ENCODE measurements at regions not wholly inside any gene's neighbourhood (a gene's known extent, or its start where the extent isn't known, plus 50 kb on each side); places are given as distances from the start of the nearest gene placed in this dataset.

DNA sequence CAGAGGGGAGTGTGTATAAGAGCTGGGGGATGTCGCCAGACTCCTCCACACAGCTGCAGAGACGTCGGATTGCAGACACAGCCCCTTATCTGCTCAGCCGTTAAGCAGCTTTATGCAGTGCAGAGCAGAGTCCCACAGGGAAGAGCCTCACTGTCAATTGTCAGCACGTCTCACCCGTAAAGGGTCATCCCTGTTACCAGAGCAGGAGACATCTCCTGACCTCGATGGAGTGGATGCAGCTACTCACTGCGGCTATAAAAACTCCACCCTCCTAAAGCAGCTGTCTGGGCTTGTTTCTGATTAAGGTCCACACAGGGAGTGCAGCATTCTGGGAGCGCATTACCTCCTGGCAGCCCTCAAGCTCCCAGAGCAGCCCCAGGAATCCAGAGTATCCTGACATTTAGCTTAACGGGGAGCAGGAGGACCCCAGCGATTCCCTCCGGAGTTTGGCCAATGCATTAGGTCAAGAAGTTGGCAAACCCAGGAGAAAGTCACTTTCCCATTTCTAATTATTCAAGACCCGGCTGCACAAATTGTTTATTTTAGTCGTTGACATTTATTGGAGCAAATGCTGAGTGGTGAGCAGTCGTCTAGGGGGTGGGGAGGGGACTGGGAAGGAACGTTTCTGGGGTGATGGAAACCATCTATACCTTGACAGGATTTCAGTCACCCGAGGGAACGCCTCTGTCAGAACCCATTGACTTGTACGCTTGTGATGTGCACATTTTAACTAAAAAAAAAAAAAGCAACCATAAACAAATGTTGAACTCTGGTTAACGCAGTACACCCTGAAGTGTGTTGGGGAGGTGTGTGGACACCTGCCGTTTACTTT lies 100.0 kb upstream of the ZNF469 start:
- no peak overlapping the region for H2BK20ac ChIP-seq (ENCODE audit: low read length)
- no peaks in the 10 kb centered on the region for H3K23me2 ChIP-seq (ENCODE audit: low read depth, low read length)
- H3K27ac ChIP-seq (ENCODE audit: low read depth, low read length), result no peak overlapping the region
- H4K5ac ChIP-seq (ENCODE audit: insufficient read length, low read depth, low read length), result no peak overlapping the region
- CTCF ChIA-PET (ENCODE audit: partially characterized antibody), result interaction anchor here (1.5 kb wide), 1 partner anchor 88 kb away, joined by 3 read pairs; no protein-coding TSS in a partner anchor
- H3K4ac ChIP-seq (replicated peaks; ENCODE audit: insufficient read length, low read depth, low read length), result no peak overlapping the region
- no peak overlapping the region for H3K18ac ChIP-seq (ENCODE audit: extremely low read depth, low read length)
- peaks cover 58 to 76% of the 10 kb centered on the region in 2 experiments for H3K9me3 ChIP-seq (ENCODE audit: insufficient read depth in 2 of 2, low read depth in 1 of 2, low read length in 1 of 2)
- H3K23ac ChIP-seq (ENCODE audit: insufficient read length), result no peak overlapping the region
- no peaks in the 10 kb centered on the region for H3K36me3 ChIP-seq (ENCODE audit: control insufficient read depth in 2 of 4, insufficient read depth in 4 of 4, low read length in 3 of 4)
- H3K79me2 ChIP-seq (ENCODE audit: control insufficient read depth in 1 of 2, insufficient read depth in 2 of 2, low read length in 2 of 2), result no peaks in the 10 kb centered on the region
- no peaks in the 10 kb centered on the region for H3K27me3 ChIP-seq (replicated peaks in 1 of 4; ENCODE audit: control insufficient read depth in 3 of 4, extremely low read depth in 1 of 4, insufficient read depth in 3 of 4, low read length in 3 of 4)
- no peak overlapping the region for H3K56ac ChIP-seq (replicated peaks; ENCODE audit: insufficient read length, low read depth, low read length)
- H2AFZ ChIP-seq (ENCODE audit: low read length), result no peak overlapping the region
- H2BK120ac ChIP-seq (replicated peaks; ENCODE audit: low read depth, low read length), result no peak overlapping the region
- 86% methylated on average over 18 of the region's 21 CpGs; no CpG with 5 or more reads in 1 of the 2 experiments for WGBS, 2 experiments (ENCODE audit: extremely low coverage in 1 of 2, insufficient coverage in 1 of 2, insufficient read length in 1 of 2, insufficient replicate concordance in 2 of 2, low coverage in 1 of 2, low lambda C conversion rate in 2 of 2, missing lambda C conversion rate in 1 of 2)
- no peak overlapping the region for H2BK12ac ChIP-seq (ENCODE audit: low read depth, low read length)
- no peak for DNase-seq (ENCODE audit: low read depth in 1 of 2, low spot score in 2 of 2)
- POLR2A ChIA-PET (ENCODE audit: partially characterized antibody), result interaction anchor here (0.6 kb wide), 1 partner anchor 9 kb away, joined by 5 read pairs; no protein-coding TSS in a partner anchor
- no peak overlapping the region for H2BK15ac ChIP-seq (ENCODE audit: low read length)
- H4K91ac ChIP-seq (replicated peaks; ENCODE audit: insufficient read length, low read length), result no peak overlapping the region
- H3K14ac ChIP-seq (ENCODE audit: insufficient read length), result no peak overlapping the region
- H4K8ac ChIP-seq (ENCODE audit: extremely low read depth, insufficient read depth, low read length), result peak overlapping the region; percentile 46; the same call in 1 of the 2 replicates
- no peak overlapping the region for H2BK5ac ChIP-seq (ENCODE audit: low read depth, low read length)
- no peak overlapping the region for H3K4me3 ChIP-seq (ENCODE audit: extremely low read depth in 1 of 4, insufficient read depth in 2 of 4, low read depth in 3 of 4, low read length in 4 of 4)
- no peak for FAIRE-seq
- H2AK5ac ChIP-seq (ENCODE audit: low read depth, low read length), result no peak overlapping the region
- no peak overlapping the region for H3K4me2 ChIP-seq (ENCODE audit: insufficient read depth in 1 of 2, low read depth in 2 of 2, low read length in 2 of 2)
- H3K9ac ChIP-seq (replicated peaks in 1 of 4; ENCODE audit: extremely low read depth in 1 of 4, low read depth in 3 of 4, low read length in 3 of 4), result no peak overlapping the region
- no peaks in the 10 kb centered on the region for H3K79me1 ChIP-seq (ENCODE audit: low read depth, low read length)
- H3K4me1 ChIP-seq (replicated peaks in 1 of 4; ENCODE audit: control insufficient read depth in 3 of 4, insufficient read depth in 4 of 4, low read length in 3 of 4), result no peaks in the 10 kb centered on the region
- no peaks in the 10 kb centered on the region for H4K20me1 ChIP-seq (replicated peaks in 1 of 2; ENCODE audit: control insufficient read depth in 1 of 2, insufficient read depth in 2 of 2, low read length in 2 of 2)
- TF ChIP-seq TAF7 (optimal IDR thresholded peaks at IDR 0.05; ENCODE audit: borderline replicate concordance, low read depth, low read length) (no peak), CHD2 (IDR thresholded peaks at IDR 0.05; ENCODE audit: low read length) (no peak), POU5F1 (IDR thresholded peaks at IDR 0.05; ENCODE audit: low read depth, low read length) (no peak), SP1 (IDR thresholded peaks at IDR 0.05; ENCODE audit: low read depth, low read length) (no peak), GABPA (IDR thresholded peaks at IDR 0.05; ENCODE audit: borderline replicate concordance, insufficient read depth, low read length) (no peak), USF2 (IDR thresholded peaks at IDR 0.05; ENCODE audit: low read length) (no peak), SRF (IDR thresholded peaks at IDR 0.05; ENCODE audit: low read depth, low read length) (no peak), TCF12 (IDR thresholded peaks at IDR 0.05; ENCODE audit: low read depth, low read length) (no peak)

Measured in H1 (cell line).